IPS-20b (cell line): ENCODE measurements at regions not wholly inside any gene's neighbourhood (a gene's known extent, or its start where the extent isn't known, plus 50 kb on each side); places are given as distances from the start of the nearest gene placed in this dataset.

Source experiments
- H3K27ac ChIP-seq: one replicate; pipeline ENCODE4 v1.5.1; 2013; ENCODE audit warnings: low read length
- H3K27me3 ChIP-seq: 2 replicates; pipeline ENCODE4 v1.6.1; 2013; ENCODE audit warnings: mild to moderate bottlenecking, low read length, inconsistent platforms; ENCODE audit not compliant: insufficient read depth
- H3K36me3 ChIP-seq: 2 replicates; pipeline ENCODE4 v1.6.1; 2013; ENCODE audit warnings: low read depth, mild to moderate bottlenecking, inconsistent platforms, low read length, moderate library complexity; ENCODE audit not compliant: insufficient read depth
- H3K4me1 ChIP-seq: 2 replicates; pipeline ENCODE4 v1.6.1; 2013; ENCODE audit warnings: mild to moderate bottlenecking, control low read depth, inconsistent platforms, low read length, moderate library complexity; ENCODE audit not compliant: insufficient read depth
- H3K4me3 ChIP-seq: 2 replicates; pipeline ENCODE4 v1.5.1; 2013; ENCODE audit warnings: mild to moderate bottlenecking, low read length, inconsistent platforms
- H3K9ac ChIP-seq: 2 replicates; pipeline ENCODE4 v1.6.1; 2013; ENCODE audit warnings: low read depth, mild to moderate bottlenecking, inconsistent platforms, low read length, moderate library complexity
- H3K9me3 ChIP-seq: 2 replicates; pipeline ENCODE4 v1.6.1; 2013; ENCODE audit warnings: mild to moderate bottlenecking, low read depth, low read length, inconsistent platforms; ENCODE audit not compliant: insufficient read depth

GRCh38 chr14:83992857-83993256 is 1537.1 kb upstream of the FLRT2 start:
- H3K9me3 ChIP-seq = no peaks in the 10 kb centered on the region

GRCh38 chr14:83993545-83993944 is 1536.4 kb upstream of the FLRT2 start:
- no peaks in the 10 kb centered on the region for H3K36me3 ChIP-seq
- no peaks in the 10 kb centered on the region for H3K27me3 ChIP-seq
- H3K27ac ChIP-seq = no peak overlapping the region
- no peak overlapping the region for H3K9ac ChIP-seq
- no peaks in the 10 kb centered on the region for H3K4me1 ChIP-seq
- H3K9me3 ChIP-seq = no peaks in the 10 kb centered on the region
- no peak overlapping the region for H3K4me3 ChIP-seq

More at GRCh38 chr14:83992857-83993256, 1537.1 kb upstream of the FLRT2 start:
- no peak overlapping the region for H3K27ac ChIP-seq
- H3K9ac ChIP-seq = no peak overlapping the region
- H3K4me3 ChIP-seq = no peak overlapping the region
- no peaks in the 10 kb centered on the region for H3K36me3 ChIP-seq
- H3K27me3 ChIP-seq = no peaks in the 10 kb centered on the region
- no peaks in the 10 kb centered on the region for H3K4me1 ChIP-seq

GRCh38 chr14:83994020-83994419 is 1535.9 kb upstream of the FLRT2 start:
- Histone ChIP-seq H3K4me1 (no peaks in the 10 kb centered on the region), H3K9ac (no peak overlapping the region), H3K4me3 (no peak overlapping the region), H3K27ac (no peak overlapping the region), H3K27me3 (no peaks in the 10 kb centered on the region), H3K36me3 (no peaks in the 10 kb centered on the region), H3K9me3 (no peaks in the 10 kb centered on the region)

- Histone ChIP-seq H3K36me3 (no peaks in the 10 kb centered on the region), H3K27ac (no peak overlapping the region), H3K9ac (no peak overlapping the region), H3K27me3 (no peaks in the 10 kb centered on the region), H3K4me1 (no peaks in the 10 kb centered on the region; the same call in 1 of the 2 replicates), H3K4me3 (no peak overlapping the region), H3K9me3 (no peaks in the 10 kb centered on the region)
Observed at GRCh38 chr14:84001023-84001422, 1528.9 kb upstream of the FLRT2 start.

- no peak overlapping the region for H3K9ac ChIP-seq
Observed at GRCh38 chr14:84003346-84003745, 1526.6 kb upstream of the FLRT2 start.

GRCh38 chr14:84006643-84007155 is 1523.2 kb upstream of the FLRT2 start:
- Histone ChIP-seq H3K4me3 (no peak overlapping the region), H3K4me1 (no peaks in the 10 kb centered on the region; the same call in 1 of the 2 replicates), H3K27me3 (no peaks in the 10 kb centered on the region)

More at GRCh38 chr14:84003346-84003745, 1526.6 kb upstream of the FLRT2 start:
- Histone ChIP-seq H3K4me3 (no peak overlapping the region), H3K36me3 (no peaks in the 10 kb centered on the region), H3K9me3 (no peaks in the 10 kb centered on the region), H3K4me1 (no peaks in the 10 kb centered on the region; the same call in 1 of the 2 replicates), H3K27me3 (no peaks in the 10 kb centered on the region), H3K27ac (no peak overlapping the region)

GRCh38 chr14:84013424-84013823 is 1516.5 kb upstream of the FLRT2 start:
- H3K4me3 ChIP-seq = no peak overlapping the region
- H3K27ac ChIP-seq = no peak overlapping the region
- H3K27me3 ChIP-seq = no peaks in the 10 kb centered on the region
- H3K9me3 ChIP-seq = no peaks in the 10 kb centered on the region
- H3K4me1 ChIP-seq = no peaks in the 10 kb centered on the region
- H3K36me3 ChIP-seq = no peaks in the 10 kb centered on the region
- H3K9ac ChIP-seq = no peak overlapping the region

More at GRCh38 chr14:84006643-84007155, 1523.2 kb upstream of the FLRT2 start:
- H3K9me3 ChIP-seq = no peaks in the 10 kb centered on the region
- no peak overlapping the region for H3K27ac ChIP-seq
- no peaks in the 10 kb centered on the region for H3K36me3 ChIP-seq
- H3K9ac ChIP-seq = no peak overlapping the region

- Histone ChIP-seq H3K36me3 (no peaks in the 10 kb centered on the region), H3K4me1 (no peaks in the 10 kb centered on the region), H3K4me3 (no peak overlapping the region), H3K27ac (no peak overlapping the region), H3K27me3 (no peaks in the 10 kb centered on the region), H3K9me3 (peaks cover 10% of the 10 kb centered on the region; the same call in 1 of the 2 replicates), H3K9ac (no peak overlapping the region)
Observed at GRCh38 chr14:84017495-84017894, 1512.4 kb upstream of the FLRT2 start.

GRCh38 chr14:84021433-84021832 is 1508.5 kb upstream of the FLRT2 start:
- Histone ChIP-seq H3K9me3 (peaks cover 10% of the 10 kb centered on the region; the same call in 1 of the 2 replicates), H3K4me3 (no peak overlapping the region), H3K4me1 (no peaks in the 10 kb centered on the region), H3K9ac (no peak overlapping the region), H3K27ac (no peak overlapping the region), H3K27me3 (no peaks in the 10 kb centered on the region), H3K36me3 (no peaks in the 10 kb centered on the region)

- H3K36me3 ChIP-seq = no peaks in the 10 kb centered on the region
- H3K27me3 ChIP-seq = no peaks in the 10 kb centered on the region
- H3K4me1 ChIP-seq = no peaks in the 10 kb centered on the region
- H3K27ac ChIP-seq = no peak overlapping the region
- no peak overlapping the region for H3K9ac ChIP-seq
- H3K4me3 ChIP-seq = no peak overlapping the region
- H3K9me3 ChIP-seq = peaks cover 10% of the 10 kb centered on the region; the same call in 1 of the 2 replicates
Observed at GRCh38 chr14:84024231-84024820, 1505.6 kb upstream of the FLRT2 start.

GRCh38 chr14:84025106-84026012 is 1504.6 kb upstream of the FLRT2 start:
- Histone ChIP-seq H3K36me3 (no peaks in the 10 kb centered on the region), H3K9me3 (peaks cover 10% of the 10 kb centered on the region; the same call in 1 of the 2 replicates), H3K4me1 (no peaks in the 10 kb centered on the region), H3K27ac (no peak overlapping the region), H3K4me3 (no peak overlapping the region), H3K9ac (no peak overlapping the region), H3K27me3 (no peaks in the 10 kb centered on the region)
